Nephron (organoid): ENCODE measurements at regions not wholly inside any gene's neighbourhood (a gene's known extent, or its start where the extent isn't known, plus 50 kb on each side); places are given as distances from the start of the nearest gene placed in this dataset.

Experiments used
- H3K27ac Mint-ChIP-seq, 3 experiments: 2 replicates each; pipeline ENCODE4 v1.8.0; 2020; ENCODE audit warnings: mixed read lengths in 3 of 3, mild to moderate bottlenecking in 2 of 3, moderate library complexity in 1 of 3
- H3K27me3 Mint-ChIP-seq: 2 replicates; pipeline ENCODE4 v1.8.0; 2021; ENCODE audit warnings: low read depth, mild to moderate bottlenecking, moderate library complexity, mixed read lengths
- H3K36me3 Mint-ChIP-seq: 2 replicates; pipeline ENCODE4 v1.8.0; 2020; ENCODE audit warnings: low read depth, mixed read lengths
- H3K4me1 Mint-ChIP-seq: 2 replicates; pipeline ENCODE4 v1.8.0; 2020; ENCODE audit warnings: mixed read lengths
- H3K4me3 Mint-ChIP-seq, 3 experiments: 2 replicates each; pipeline ENCODE4 v1.8.0; 2020; ENCODE audit warnings: mild to moderate bottlenecking in 3 of 3, mixed read lengths in 3 of 3, moderate library complexity in 2 of 3
- H3K9me3 Mint-ChIP-seq: 2 replicates; pipeline ENCODE4 v1.8.0; 2020; ENCODE audit warnings: mixed read lengths
- TF ChIP-seq, protein P1 (sequence below), 3 experiments: fragments of 200-600 bp; sonication (generic); IDR thresholded peaks; one replicate each; pipeline ENCODE4 v1.5.0; 2021; ENCODE audit warnings: antibody characterized with exemption in 3 of 3; ENCODE audit not compliant: unreplicated experiment in 3 of 3

DNA sequence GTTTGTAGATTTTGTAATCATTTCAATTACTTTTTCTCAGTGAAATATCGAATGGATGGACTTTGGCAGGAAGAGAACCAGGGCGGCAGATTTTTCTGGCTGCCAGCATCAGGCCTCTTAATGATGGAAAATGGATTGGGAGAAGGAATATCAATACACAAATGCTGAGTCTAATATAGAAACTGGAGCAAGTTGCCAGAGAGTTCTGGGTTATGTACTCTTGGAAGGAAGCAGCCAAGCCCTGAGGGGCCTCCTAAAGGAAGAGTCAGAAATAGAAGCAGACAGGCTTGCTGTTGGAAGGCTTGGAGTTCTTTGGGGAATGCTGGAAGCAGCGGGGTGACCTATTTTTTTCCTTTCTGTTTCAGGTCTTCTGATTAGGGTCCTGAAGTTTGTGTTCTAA, 428.6 kb downstream of the DMAC1 start:
- peaks cover under 1% of the 10 kb centered on the region for H3K36me3 Mint-ChIP-seq
- H3K4me3 Mint-ChIP-seq = no peak overlapping the region
- TF ChIP-seq, protein P1, sequence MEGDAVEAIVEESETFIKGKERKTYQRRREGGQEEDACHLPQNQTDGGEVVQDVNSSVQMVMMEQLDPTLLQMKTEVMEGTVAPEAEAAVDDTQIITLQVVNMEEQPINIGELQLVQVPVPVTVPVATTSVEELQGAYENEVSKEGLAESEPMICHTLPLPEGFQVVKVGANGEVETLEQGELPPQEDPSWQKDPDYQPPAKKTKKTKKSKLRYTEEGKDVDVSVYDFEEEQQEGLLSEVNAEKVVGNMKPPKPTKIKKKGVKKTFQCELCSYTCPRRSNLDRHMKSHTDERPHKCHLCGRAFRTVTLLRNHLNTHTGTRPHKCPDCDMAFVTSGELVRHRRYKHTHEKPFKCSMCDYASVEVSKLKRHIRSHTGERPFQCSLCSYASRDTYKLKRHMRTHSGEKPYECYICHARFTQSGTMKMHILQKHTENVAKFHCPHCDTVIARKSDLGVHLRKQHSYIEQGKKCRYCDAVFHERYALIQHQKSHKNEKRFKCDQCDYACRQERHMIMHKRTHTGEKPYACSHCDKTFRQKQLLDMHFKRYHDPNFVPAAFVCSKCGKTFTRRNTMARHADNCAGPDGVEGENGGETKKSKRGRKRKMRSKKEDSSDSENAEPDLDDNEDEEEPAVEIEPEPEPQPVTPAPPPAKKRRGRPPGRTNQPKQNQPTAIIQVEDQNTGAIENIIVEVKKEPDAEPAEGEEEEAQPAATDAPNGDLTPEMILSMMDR (IDR thresholded peaks at IDR 0.05; ENCODE audit: unreplicated experiment in 3 of 3) = no peak
- H3K9me3 Mint-ChIP-seq = peaks cover 3% of the 10 kb centered on the region
- peaks cover 56% of the 10 kb centered on the region for H3K4me1 Mint-ChIP-seq
- peaks cover 3% of the 10 kb centered on the region for H3K27me3 Mint-ChIP-seq
- H3K27ac Mint-ChIP-seq = peak overlapping the region in 2 of 3 experiments; percentile 55 to 77

DNA sequence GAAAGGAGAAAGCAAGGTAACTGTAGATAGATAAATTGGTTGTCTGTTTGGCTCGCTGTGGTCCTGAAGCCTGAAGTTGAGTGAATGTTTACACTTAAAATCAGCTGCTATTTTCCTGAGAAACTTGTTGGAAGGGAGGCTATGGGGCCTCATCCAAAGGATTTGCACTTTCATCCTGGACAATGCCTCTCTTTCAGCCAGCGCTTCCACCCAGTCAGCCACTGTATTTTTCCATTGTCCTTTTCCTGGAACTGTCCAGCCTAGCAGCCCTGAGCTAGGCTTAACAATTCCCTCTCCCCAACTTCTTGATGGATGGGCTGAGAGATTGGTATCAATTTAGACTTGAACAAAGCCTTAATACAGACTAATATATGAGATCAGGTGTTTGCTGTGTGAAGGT, 429.2 kb downstream of the DMAC1 start:
- Mint-ChIP-seq H3K36me3 (no peaks in the 10 kb centered on the region), H3K27me3 (peaks cover 3% of the 10 kb centered on the region), H3K27ac (peak overlapping the region in 1 of 3 experiments; percentile 77), H3K9me3 (no peaks in the 10 kb centered on the region), H3K4me3 (no peak overlapping the region), H3K4me1 (peaks cover 55% of the 10 kb centered on the region)
- TF ChIP-seq, protein P1 (IDR thresholded peaks at IDR 0.05; ENCODE audit: unreplicated experiment in 3 of 3) = no peak

DNA sequence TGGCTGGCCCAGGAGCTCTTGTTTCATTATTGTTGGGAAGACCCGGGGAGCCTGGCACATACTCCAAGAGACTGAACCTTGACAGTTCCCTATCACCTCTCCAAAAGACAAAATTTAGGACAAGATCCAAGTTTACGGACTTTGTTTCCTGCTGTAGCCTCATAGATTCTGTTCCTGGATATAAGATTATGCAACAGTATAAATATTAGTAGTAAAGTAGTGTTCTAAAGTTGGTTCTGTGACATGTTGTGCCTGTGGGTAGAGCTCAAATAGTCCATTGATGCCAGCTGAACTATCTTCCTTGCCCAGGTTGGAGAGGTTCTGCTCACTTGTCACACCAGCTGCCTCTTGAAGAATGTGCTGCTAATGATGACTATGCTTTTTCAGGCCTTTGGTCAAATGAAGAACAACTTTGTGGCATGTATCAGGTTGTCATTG, 430.2 kb downstream of the DMAC1 start:
- no peaks in the 10 kb centered on the region for H3K9me3 Mint-ChIP-seq
- peaks cover 3% of the 10 kb centered on the region for H3K27me3 Mint-ChIP-seq
- no peaks in the 10 kb centered on the region for H3K36me3 Mint-ChIP-seq
- peak overlapping the region in 2 of 3 experiments; percentile 29 to 95 for H3K27ac Mint-ChIP-seq
- H3K4me1 Mint-ChIP-seq = peaks cover 46% of the 10 kb centered on the region
- no peak overlapping the region for H3K4me3 Mint-ChIP-seq
- TF ChIP-seq, protein P1 (IDR thresholded peaks at IDR 0.05; ENCODE audit: unreplicated experiment in 3 of 3) = no peak

DNA sequence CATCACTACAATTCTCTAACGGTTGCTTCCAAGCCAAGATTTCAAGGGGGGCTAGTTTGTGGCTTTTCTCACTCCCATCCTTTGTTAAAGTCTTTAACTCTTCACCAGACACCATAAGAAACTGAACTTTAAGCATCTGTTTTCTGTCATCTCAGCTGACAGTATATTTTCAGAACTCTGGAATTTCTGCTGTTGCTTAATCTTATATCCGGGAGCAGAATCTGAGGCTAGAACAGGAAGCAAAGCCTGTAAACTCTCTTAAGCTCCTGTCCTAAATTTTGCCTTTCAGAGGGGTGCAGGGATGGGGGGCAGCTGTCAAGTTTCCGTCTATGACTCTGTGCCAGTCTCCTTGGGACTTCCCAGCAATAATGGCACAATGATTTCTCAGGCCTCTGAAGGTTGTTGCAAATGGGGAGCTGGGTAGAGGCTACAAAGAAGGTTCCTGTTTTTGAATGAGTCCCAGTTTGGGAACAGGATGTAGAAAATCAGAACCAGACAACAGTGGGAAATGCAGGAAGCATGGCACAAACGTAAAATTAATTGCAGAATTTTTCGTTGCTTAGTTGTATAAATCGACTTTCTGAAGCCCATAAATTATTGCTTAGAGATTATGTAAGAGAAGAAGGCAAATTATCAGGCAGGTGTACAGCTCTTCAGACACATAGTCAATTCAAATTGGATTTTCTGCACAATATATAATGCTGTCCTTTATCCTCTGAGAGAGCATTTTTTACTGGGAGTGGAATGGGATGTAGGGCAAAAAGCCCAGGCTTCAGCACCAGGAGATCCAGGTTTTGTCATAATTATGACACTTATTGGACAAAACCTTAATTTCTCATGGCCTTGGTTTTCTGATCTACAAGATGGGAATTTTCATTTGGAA, 430.9 kb downstream of the DMAC1 start:
- H3K36me3 Mint-ChIP-seq = no peaks in the 10 kb centered on the region
- TF ChIP-seq, protein P1 (IDR thresholded peaks at IDR 0.05; ENCODE audit: unreplicated experiment in 3 of 3) = no peak
- H3K27me3 Mint-ChIP-seq = peaks cover 3% of the 10 kb centered on the region
- H3K9me3 Mint-ChIP-seq = no peaks in the 10 kb centered on the region
- H3K27ac Mint-ChIP-seq = peak overlapping the region; percentile 86 to 95 (median 93)
- H3K4me1 Mint-ChIP-seq = peaks cover 49% of the 10 kb centered on the region
- H3K4me3 Mint-ChIP-seq = peak overlapping the region in 1 of 3 experiments; percentile 31

DNA sequence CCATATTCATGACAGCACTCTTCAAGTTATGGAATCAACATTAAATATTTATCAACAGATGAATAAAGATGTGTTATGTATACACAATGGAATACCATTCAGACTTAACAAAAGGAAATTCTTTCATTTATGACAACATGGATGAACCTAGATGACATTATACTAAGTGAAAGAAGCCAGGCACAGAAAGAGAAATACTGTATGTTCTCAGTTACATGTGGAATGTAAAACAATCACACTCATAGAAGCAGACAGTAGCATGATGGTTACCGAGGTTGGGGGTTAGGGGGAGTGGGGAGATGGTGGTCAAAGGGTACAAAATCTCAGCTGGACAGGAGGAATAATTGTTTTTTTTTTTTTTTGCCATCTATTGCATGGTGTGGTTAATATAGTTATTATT, 431.9 kb downstream of the DMAC1 start:
- peaks cover 54% of the 10 kb centered on the region for H3K4me1 Mint-ChIP-seq
- TF ChIP-seq, protein P1 (IDR thresholded peaks at IDR 0.05; ENCODE audit: unreplicated experiment in 3 of 3) = no peak
- H3K27me3 Mint-ChIP-seq = peaks cover 3% of the 10 kb centered on the region
- no peaks in the 10 kb centered on the region for H3K9me3 Mint-ChIP-seq
- H3K36me3 Mint-ChIP-seq = no peaks in the 10 kb centered on the region
- peak overlapping the region in 1 of 3 experiments; percentile 19 for H3K4me3 Mint-ChIP-seq
- H3K27ac Mint-ChIP-seq = peak overlapping the region; percentile 85 to 95 (median 93)
